ENCODE measurements at regions not wholly inside any gene's neighbourhood (a gene's known extent, or its start where the extent isn't known, plus 50 kb on each side); places are given as distances from the start of the nearest gene placed in this dataset.

GRCh38 chr4:24337451-24338190 is 246.7 kb downstream of the DHX15 start:
- Mint-ChIP-seq H3K27me3 (ENCODE audit: low read depth in 2 of 2) (no peaks in the 10 kb centered on the region), H3K4me1 (no peaks in the 10 kb centered on the region), H3K9me3 (peaks cover 0 to 2% of the 10 kb centered on the region in 2 donors), H3K27ac (no peak overlapping the region), H3K4me3 (no peak overlapping the region), H3K36me3 (no peaks in the 10 kb centered on the region)
- Histone ChIP-seq H3K9me3 (ENCODE audit: control insufficient read depth, insufficient read depth, low read length) (no peaks in the 10 kb centered on the region), H3K27ac (ENCODE audit: low read length) (no peak overlapping the region), H3K27me3 (ENCODE audit: control insufficient read depth, insufficient read depth, low read length) (no peaks in the 10 kb centered on the region), H3K4me1 (ENCODE audit: control insufficient read depth, insufficient read depth, low read length) (no peaks in the 10 kb centered on the region), H3K4me3 (ENCODE audit: low read length) (no peak overlapping the region), H3K36me3 (ENCODE audit: control insufficient read depth, insufficient read depth, low read length) (no peaks in the 10 kb centered on the region)
- intact Hi-C loops (cut with micrococcal nuclease) = no loop called here
- TF ChIP-seq CTCF (IDR thresholded peaks at IDR 0.05) = no peak
- no peak for DNase-seq
- WGBS (ENCODE audit: insufficient coverage) = 88% methylated on average over 13 of the region's 13 CpGs
- no peak for ATAC-seq

- Histone ChIP-seq H3K27me3 (ENCODE audit: control insufficient read depth, insufficient read depth, low read length) (no peaks in the 10 kb centered on the region), H3K4me1 (ENCODE audit: control insufficient read depth, insufficient read depth, low read length) (no peaks in the 10 kb centered on the region), H3K36me3 (ENCODE audit: control insufficient read depth, insufficient read depth, low read length) (no peaks in the 10 kb centered on the region), H3K9me3 (ENCODE audit: control insufficient read depth, insufficient read depth, low read length) (no peaks in the 10 kb centered on the region), H3K4me3 (ENCODE audit: low read length) (no peak overlapping the region), H3K27ac (ENCODE audit: low read length) (no peak overlapping the region)
- TF ChIP-seq CTCF (IDR thresholded peaks at IDR 0.05) = no peak
- no peak for ATAC-seq
- DNase-seq = no peak
- Mint-ChIP-seq H3K27me3 (ENCODE audit: low read depth in 2 of 2) (no peaks in the 10 kb centered on the region), H3K4me1 (no peaks in the 10 kb centered on the region), H3K36me3 (no peaks in the 10 kb centered on the region), H3K27ac (no peak overlapping the region), H3K9me3 (no peaks in the 10 kb centered on the region), H3K4me3 (no peak overlapping the region)
- WGBS (ENCODE audit: insufficient coverage) = 95% methylated on average over 3 of the region's 4 CpGs
- intact Hi-C loops (cut with micrococcal nuclease) = no loop called here
These were observed 248.7 kb downstream of the DHX15 start for GRCh38 chr4:24335616-24336015.

- H3K36me3 ChIP-seq (ENCODE audit: control insufficient read depth, insufficient read depth, low read length) = no peaks in the 10 kb centered on the region
- intact Hi-C loops (cut with micrococcal nuclease) = no loop called here
- no peaks in the 10 kb centered on the region for H3K36me3 Mint-ChIP-seq
- WGBS (ENCODE audit: insufficient coverage) = 93% methylated on average over 3 of the region's 3 CpGs
- no peak overlapping the region for H3K4me3 Mint-ChIP-seq
- no peak overlapping the region for H3K4me3 ChIP-seq (ENCODE audit: low read length)
- ATAC-seq (no peak), DNase-seq (no peak)
- no peak overlapping the region for H3K27ac Mint-ChIP-seq
- H3K4me1 ChIP-seq (ENCODE audit: control insufficient read depth, insufficient read depth, low read length) = no peaks in the 10 kb centered on the region
- no peak for TF ChIP-seq CTCF (IDR thresholded peaks at IDR 0.05)
- H3K4me1 Mint-ChIP-seq = no peaks in the 10 kb centered on the region
- no peaks in the 10 kb centered on the region for H3K27me3 ChIP-seq (ENCODE audit: control insufficient read depth, insufficient read depth, low read length)
- H3K27me3 Mint-ChIP-seq (ENCODE audit: low read depth in 2 of 2) = no peaks in the 10 kb centered on the region
- no peak overlapping the region for H3K27ac ChIP-seq (ENCODE audit: low read length)
- no peaks in the 10 kb centered on the region for H3K9me3 Mint-ChIP-seq
- no peaks in the 10 kb centered on the region for H3K9me3 ChIP-seq (ENCODE audit: control insufficient read depth, insufficient read depth, low read length)
These were observed 249.4 kb downstream of the DHX15 start for GRCh38 chr4:24334906-24335305.

- no peaks in the 10 kb centered on the region for H3K27me3 ChIP-seq (ENCODE audit: control insufficient read depth, insufficient read depth, low read length)
- Mint-ChIP-seq H3K27me3 (ENCODE audit: low read depth in 2 of 2) (no peaks in the 10 kb centered on the region), H3K36me3 (no peaks in the 10 kb centered on the region), H3K4me3 (no peak overlapping the region), H3K27ac (no peak overlapping the region), H3K9me3 (peaks cover 0 to 7% of the 10 kb centered on the region in 2 donors), H3K4me1 (no peaks in the 10 kb centered on the region)
- no peak overlapping the region for H3K27ac ChIP-seq (ENCODE audit: low read length)
- intact Hi-C loops (cut with micrococcal nuclease) = no loop called here
- no peaks in the 10 kb centered on the region for H3K9me3 ChIP-seq (ENCODE audit: control insufficient read depth, insufficient read depth, low read length)
- ATAC-seq (no peak), DNase-seq (no peak)
- H3K36me3 ChIP-seq (ENCODE audit: control insufficient read depth, insufficient read depth, low read length) = no peaks in the 10 kb centered on the region
- no peaks in the 10 kb centered on the region for H3K4me1 ChIP-seq (ENCODE audit: control insufficient read depth, insufficient read depth, low read length)
- no peak for TF ChIP-seq CTCF (IDR thresholded peaks at IDR 0.05)
- H3K4me3 ChIP-seq (ENCODE audit: low read length) = no peak overlapping the region
These were observed 253.8 kb downstream of the DHX15 start for GRCh38 chr4:24330573-24330972.
